Islet precursor cell (in vitro differentiated cells): ENCODE measurements at regions not wholly inside any gene's neighbourhood (a gene's known extent, or its start where the extent isn't known, plus 50 kb on each side); places are given as distances from the start of the nearest gene placed in this dataset.
"Not testable (repeated sequence)": the region's sequence is repeated elsewhere in the genome, so short reads cannot be mapped to it uniquely, and the experiment has no call there.

ENCODE experiments used
- DNase-seq: peaks from one replicate; pipeline ENCODE4 v3.0.0-alpha.2; 2018

DNA sequence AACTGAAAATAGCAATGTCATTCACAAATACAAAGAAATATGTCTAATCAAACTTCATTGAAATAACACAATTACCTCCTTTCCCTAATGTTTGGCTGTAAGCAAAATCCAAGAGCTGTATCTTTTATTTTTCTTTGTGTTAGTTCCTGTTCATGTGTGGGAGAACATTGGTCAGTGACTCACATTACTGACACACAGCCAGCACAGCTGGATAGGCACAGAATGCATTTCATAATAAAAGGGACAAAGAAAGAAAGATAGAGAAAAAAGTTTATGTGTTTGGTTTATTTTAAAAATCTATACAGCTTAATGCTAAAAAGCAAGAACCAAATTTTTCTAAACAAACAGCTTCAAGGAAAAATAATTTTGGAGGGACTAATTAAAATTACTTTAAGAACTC, 185.6 kb upstream of the COL3A1 start:
- DNase-seq: no peak

DNA sequence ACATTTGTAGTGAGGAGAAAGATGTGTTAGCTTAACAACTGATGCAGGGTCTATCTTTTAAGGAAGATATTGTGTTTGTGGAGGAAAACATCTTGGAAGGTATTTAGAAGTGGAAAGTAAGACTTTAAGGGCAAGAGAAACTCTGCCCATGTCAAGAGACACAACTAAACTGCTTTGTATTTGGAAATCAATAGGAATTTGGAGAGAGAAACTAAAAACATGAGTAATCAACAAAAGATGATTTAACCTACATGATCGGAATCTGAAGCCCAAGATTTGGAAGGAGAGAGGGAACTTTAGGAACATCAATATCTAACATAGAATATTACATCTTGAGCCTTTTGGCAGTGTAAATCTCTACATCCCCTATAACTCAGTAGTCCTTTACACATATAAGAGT, 184.2 kb upstream of the COL3A1 start:
- DNase-seq: no peak

DNA sequence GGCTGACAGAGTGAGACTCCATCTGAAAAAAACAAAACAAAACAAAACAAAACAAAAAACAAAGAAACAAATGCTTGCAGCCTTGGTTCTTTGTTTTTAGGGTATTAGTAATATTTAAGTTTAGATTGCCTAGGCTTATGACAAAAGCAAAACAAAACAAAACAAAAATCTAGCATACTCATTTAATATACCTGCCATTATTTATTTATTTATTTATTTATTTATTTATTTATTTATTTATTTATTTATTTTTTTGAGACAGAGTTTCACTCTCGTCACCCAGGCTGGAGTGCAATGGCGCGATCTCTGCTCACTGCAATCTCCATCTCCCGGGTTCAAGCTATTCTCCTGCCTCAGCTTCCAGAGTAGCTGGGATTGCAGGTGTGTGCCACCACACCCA, 179.7 kb upstream of the COL3A1 start:
- not testable (repeated sequence) for DNase-seq

DNA sequence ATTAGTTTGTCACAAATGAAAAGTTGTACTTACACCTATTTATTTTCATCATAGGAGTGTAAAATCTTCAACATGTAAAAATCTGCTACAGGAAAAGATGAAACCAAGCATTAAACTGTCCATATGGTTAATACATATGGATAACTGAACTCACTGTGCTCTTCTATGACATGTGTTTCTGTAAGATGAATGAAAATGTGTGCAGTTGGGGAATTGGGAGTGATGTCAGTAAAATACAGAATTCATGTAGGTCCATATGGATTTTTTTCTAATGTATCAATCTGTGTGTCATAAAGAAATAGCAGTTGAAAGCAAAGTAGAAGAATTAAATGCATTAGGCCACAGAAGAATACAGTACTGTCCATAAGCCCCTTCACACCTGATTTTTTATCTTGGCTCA, 178.4 kb upstream of the COL3A1 start:
- no peak for DNase-seq

DNA sequence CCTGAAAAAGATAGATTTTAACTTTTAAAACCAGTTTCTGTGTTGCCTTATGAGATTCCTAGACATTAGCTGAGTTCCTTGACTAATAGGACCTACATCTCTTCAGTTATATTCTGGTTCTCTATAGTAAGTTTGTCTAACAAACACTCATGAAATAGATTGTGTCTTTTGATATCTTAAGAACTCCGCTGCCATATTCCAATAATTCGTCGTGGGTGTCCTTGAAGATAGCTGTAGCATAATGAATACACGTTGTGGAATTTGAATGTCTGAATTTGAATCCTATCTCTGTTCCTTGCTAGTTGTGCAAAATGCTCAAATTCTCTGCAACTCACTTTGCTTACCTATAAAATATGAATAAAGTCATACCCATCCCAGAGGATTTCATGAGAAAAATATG, 176.8 kb upstream of the COL3A1 start:
- DNase-seq: no peak

DNA sequence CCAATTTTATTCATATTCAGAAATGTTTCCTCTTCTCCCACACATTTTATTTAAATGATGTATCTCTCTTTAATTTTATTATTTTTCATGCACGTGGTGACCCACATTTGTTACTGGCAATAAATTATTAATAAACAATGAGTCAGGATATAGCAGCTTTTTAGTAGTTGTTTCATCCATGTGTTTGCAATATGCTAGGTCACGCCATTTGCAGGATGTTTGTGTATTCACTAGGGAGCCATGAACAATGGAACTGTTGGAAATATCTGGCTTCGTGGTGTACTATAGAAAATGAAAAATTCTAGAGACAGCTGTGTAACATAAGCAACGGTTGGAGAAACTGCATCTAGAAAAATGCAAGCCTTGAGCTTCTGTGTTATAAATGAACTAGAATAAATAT, 176.0 kb upstream of the COL3A1 start:
- DNase-seq: no peak

DNA sequence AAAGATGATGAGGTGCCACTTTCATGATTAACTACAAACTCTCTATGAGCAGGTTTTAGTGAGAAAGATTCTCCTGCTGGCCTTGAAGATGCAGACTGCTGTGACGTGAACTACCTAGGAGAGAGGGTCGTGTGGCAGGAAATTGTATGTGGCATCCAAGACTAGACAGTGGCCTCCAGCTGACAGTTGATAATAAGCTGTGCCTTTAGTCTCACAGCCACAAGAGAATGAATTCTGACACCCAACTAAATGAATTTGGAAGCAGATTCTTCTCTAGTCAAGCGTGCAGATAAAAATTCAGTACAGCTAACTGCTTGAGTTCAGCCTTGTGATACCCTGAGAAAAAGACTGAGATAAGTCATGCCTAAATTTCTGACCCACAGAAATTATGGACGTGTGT, 169.0 kb upstream of the COL3A1 start:
- no peak for DNase-seq

DNA sequence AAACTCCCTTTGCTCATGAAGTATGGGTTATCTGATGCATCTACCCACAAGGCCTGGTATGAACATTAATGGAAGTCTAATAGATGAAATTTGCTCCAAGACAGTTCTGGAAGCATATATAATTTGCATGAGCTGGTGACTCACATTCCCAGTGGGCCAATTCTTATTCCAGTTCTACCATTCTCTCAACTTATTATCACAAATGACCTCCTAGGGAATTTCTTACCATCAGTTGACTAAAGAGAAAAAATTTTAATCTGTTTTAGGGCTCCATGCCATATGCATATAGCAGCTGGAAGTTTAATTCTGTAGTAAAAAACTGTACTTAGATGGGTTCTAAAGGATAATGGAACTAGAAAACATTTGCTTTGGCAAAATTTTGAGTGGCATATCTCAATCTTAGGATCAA, 165.2 kb upstream of the COL3A1 start:
- DNase-seq: no peak

DNA sequence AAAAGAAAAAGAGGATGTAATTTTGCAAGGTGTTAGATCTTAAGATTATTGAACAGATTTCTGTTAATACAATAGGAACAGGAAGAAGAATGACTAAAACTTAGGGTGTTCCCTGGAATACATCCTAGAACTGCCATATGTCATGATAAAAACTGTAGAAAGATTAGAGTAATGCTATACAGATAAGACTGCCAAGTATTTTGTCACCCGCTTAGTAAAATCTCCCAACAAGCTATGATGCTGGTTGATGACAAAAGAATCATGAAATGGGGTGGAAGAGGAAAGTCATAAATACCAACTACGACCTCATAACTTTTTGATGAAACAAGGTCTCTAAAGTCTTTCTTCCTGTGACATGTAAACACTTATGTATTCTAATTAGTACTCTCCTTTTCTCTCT, 163.6 kb upstream of the COL3A1 start:
- DNase-seq: no peak

DNA sequence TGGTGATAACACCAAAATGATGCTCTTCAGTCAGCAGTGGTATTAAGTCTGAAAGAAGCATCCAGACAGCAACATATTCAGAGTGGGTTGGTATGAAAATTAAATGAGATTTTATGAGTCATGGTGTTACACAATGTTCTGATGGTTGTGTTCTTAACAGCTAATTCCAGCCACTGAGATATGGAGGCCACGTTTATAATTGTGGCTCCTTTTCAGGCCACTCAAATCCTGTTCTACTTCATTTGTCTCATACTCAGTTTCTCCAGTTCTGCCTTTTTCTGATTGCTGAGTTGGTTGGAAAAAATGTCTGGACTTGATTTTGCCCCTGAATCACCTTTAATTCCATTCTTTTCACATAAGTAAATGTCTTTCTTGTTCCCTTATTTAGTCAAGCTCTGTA, 162.7 kb upstream of the COL3A1 start:
- DNase-seq: no peak

DNA sequence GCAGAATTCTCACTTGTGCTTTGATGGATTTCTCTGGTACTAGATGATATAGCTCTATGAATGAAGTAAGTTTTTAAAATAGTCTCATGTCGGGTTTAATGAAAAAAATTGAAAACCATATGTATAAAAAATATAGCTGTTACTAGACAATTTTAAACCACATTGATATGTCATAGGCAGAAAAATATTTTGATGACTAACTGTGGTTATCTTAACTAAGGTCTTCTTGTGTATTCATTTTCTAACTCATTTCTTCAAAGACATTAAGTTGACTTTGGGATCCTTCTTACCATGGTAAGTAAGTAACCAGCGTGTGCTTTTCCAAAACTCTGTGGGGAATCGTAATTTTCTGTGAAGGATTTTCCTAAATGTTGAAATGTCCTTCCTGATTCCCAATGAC, 160.9 kb upstream of the COL3A1 start:
- DNase-seq: no peak

DNA sequence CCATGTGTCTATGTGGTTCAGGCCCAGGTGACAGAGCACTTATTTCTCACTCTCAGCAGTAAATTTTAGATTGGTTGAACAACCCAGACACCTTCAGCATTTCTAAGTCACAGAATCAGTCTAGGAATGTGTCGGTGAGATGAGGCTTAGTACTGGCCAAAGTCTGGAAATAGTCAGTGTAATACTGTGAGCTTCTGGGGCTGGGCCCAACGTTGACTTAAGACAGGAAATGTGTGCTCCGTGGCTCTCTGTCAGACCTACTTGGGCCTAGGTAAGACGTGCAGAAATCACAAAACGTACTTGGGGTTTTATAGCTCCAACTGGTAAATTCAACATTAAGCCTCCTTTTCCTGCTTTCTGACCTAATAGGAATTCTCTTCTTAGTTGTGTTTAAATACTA, 160.3 kb upstream of the COL3A1 start:
- DNase-seq: no peak

DNA sequence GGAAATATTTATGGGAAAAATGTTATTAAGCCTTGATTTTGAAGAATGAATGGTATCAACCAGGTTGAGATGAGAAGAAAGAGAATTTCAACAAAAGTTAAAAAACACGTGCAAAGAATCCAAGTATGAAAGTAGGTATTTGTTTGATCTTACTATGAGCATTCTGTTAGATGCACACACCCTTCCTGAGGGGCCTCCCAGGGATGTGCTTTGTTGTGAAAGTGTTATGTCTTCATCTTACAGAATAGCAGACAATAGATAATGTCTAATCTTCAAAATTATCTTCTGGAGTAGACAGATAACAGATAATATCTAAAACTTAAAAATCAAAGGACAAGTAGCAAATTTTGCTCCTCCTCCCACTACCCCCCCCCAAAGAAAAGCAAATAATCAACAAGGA, 155.2 kb upstream of the COL3A1 start:
- DNase-seq: no peak

DNA sequence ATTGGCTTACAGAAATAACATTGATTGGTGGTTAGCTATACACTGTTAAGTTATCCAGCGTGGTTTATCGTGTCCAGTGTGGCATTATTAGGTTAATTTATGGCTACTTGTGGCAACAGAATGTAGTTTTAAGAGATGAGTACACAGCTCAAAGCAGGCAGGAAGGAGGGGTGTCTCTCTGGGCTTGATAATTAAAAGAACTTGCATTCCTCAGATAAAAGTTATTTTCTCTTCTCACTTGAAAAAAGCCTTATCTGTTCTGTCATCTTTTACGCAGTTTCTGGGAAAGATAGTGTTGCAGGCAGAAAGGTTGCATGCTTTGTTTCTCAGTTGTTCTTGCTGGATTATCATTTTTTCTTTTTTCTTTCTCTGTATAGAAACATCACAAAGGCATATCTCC, 154.4 kb upstream of the COL3A1 start:
- DNase-seq: no peak

DNA sequence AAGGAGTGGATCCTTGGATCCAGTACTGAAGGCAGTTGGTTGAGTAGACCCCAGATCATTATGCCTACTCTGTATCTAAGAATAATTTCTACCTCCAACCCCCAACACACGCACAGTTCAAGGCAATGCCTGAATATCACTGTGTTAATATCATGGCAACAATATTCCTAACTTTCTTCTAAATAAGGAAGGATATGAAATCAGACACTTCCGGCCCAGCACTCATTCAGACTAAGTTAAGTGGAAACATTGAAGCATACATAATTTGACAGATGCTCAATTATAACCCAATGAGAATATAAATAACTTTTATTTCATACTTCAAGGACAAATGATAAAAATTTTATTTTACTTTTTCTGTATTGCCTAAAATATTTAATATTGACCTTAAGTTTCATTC, 153.6 kb upstream of the COL3A1 start:
- no peak for DNase-seq

DNA sequence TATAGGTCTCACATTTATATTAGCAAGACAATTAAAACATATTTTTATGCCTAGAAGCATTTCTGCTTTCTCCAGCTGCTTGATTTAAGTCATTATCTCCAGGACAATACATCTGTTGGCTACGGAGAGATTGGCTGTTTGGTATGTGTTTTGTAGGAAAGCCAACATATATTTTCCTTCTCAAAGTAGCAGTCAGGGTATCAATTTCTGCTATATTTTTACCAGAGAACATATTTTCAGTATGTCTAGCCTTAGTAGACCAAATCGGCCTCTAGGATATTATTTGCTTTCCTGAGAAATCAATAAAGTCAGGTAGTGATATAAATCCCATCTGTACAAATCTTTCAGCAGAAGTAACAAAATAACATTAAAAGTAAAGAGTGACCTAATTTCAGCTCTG, 150.0 kb upstream of the COL3A1 start:
- DNase-seq: no peak

DNA sequence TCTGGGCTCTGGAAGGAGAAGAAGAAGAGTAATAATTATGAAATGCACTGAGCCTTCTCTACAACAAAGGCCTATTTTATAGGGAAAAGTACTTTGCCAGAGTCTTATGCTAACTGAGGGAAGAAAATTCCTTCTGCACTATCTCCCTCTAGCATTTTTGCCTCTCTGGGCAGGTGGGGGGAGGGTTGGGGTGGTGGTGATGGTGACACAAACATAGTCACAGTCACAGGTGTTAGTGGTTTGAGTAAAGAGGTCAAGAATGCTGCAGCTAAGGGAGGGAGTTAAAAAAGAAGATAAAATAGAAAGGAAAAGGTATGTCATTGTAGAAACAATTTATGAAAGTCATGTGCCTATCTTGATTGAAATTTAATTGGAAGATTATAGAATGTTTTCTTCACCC, 140.8 kb upstream of the COL3A1 start:
- no peak for DNase-seq

DNA sequence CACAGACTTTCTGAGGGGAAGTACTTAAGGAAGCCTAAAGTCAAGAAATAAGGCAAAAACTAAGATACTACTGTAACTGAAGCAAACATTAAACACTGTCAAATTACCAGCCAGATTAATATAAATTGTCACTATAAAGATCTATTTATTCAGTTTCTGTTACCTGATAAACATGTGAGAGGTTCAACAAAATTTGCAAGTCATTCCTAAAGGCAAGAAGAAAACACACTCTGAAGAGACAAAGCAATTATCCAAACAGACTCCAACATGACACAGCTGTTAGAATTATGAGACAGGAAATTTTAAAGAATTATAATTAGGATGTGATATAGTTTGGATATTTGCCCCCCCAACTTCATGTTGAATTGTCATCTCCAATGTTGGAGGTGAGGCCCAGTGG, 140.4 kb upstream of the COL3A1 start:
- DNase-seq: no peak

DNA sequence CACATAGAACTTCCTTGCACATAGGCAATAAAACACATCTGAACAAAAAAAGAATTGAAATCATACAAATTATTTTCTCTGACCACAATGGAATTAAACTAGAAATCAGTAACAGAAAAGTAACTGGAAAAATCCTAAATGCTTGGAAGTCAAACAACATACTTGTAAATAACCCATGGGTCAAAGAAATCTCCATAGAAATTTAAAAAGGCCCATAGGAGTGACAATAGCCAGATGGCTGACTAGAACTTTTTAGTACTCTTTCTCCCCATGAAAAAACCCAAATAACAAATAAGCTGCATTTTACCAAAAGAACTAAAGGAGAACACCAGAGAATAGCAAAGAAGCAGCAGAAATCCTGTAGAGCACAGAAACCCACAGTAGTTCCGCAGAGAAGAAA, 139.2 kb upstream of the COL3A1 start:
- no peak for DNase-seq

DNA sequence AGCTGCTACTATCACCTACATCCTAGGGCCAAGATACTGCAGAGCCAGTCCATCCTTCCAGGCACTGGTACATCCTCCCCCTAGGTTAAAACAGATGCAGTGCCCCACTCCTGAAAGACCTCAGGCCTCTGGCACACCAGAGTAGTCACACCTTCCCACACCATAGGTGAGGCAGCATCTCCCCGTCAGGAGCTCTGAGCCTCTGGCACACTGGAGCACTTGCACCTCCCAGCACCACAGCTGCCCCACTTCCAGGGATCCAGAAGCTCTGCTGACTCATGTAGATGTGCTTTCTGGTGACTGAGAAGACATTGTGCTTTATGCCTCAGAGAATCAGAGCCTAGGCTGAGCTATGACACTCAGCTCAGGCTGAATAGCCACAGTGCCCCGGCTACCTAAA, 138.4 kb upstream of the COL3A1 start:
- DNase-seq: no peak

DNA sequence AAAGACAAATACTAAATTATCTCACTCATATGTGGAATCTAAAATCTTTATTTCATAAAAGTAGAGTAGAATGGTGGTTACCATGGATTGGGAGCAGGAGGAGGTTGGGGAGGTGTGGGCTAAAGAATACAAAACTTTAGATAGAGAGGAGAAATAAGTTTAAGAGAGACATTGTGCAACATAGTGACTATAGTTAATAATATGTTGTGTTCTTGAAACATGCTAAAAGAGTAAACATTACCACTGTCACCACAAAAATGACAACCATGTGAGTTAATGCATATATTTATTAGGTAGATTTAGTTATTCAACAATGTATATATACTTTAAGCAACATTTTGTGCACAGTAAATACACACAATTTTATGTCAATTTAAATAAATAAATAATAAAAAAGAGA, 128.5 kb upstream of the COL3A1 start:
- no peak for DNase-seq

DNA sequence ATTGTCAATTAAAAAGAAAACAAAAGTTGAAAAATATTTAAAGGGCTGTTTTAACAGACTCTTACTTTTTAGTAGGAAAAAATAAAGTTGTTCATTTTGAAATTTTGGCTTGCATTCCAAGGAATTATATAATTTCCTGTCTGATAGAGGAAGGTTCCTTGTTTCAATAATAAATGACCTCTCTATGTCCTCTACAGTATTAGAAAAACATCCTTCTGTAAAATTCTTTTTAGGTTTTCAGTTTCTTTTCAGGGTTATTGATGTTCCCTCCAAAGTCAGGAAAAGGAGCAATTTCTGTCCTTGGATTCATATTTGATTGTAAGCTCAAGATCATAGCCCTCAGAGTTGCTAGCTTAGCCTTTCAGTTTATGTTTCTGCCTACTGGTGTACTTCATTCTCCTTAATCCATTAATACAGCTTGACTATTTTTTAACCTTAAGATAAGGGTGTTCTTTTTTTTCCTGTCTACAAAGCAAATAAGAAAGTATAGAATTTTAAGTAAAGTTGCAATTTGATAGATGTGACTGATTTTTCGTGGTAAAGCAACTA, 125.2 kb upstream of the COL3A1 start:
- DNase-seq: no peak

DNA sequence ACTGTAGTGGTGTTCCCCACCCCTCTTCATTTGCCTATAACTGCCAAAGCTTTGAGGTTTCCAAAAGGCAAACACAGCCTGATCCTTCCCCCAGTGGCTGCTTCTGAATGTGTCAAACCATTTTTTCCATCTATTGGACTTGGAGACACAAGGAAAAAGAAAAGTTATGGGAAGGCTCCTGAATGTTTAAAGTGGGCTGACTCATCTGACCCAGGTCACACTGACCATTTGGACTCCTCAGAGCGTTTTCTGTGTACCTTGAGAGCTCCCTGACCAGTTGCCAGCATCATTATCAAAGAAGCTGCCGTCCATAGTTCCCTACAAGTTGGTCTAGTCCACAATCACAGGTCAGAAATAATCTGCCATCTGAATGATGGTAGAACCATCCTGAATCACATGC, 123.4 kb upstream of the COL3A1 start:
- DNase-seq: no peak

DNA sequence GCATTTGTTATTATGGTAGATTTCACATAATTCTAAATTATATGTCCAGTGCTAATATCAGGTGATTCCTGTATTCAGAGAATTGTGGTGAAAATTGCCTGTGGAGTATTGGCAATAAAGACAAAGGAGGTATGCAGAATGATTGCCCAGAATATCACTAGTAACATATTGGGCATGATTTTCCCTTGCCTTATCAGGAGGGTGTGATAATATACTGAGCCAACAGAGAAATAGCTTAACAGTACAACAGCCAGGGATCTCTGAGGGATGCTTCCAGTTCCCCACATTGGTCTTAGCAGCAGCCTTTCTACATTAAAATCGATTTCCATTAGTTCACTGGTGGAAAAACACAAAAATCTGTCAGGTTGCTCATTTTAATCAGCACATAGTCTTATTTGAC, 122.9 kb upstream of the COL3A1 start:
- DNase-seq: no peak

DNA sequence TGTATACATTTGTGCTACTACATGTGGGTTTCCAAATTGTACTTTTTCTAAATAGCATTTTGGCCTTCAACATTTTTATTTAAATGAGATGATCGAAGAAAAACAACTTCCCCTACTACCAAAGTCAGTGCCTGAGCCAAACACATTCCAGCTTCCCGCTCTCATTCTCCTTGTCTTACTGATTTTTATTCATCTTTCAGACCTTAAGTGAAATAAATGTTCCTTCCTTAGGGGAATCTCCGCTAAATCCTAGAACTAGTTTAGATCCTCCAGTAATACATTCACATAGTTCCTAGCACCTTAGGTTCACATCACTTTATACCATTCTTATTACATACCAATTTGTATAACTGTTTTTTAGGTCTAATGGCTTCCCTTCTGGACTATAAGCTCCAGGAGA, 122.3 kb upstream of the COL3A1 start:
- DNase-seq: no peak

DNA sequence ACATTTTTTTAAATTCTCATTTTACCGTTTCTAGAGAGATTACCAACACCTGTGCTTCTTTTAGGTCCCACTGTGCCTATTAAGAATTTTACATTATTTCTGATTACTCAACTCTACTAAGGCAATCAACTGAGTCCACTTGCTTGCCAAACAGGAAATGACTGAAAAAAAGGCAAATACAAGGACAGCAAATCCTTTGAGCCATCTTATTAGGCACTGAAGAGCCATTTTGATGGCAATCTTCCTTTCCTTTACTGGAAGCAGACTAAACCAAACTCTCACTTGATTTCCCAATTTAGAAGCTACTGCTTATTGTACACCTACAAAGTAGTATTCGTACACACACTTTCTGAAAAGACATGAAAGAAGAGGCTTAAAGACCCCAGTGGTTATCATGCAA, 121.4 kb upstream of the COL3A1 start:
- no peak for DNase-seq
